ENCODE measurements at regions not wholly inside any gene's neighbourhood (a gene's known extent, or its start where the extent isn't known, plus 50 kb on each side); places are given as distances from the start of the nearest gene placed in this dataset.

DNA sequence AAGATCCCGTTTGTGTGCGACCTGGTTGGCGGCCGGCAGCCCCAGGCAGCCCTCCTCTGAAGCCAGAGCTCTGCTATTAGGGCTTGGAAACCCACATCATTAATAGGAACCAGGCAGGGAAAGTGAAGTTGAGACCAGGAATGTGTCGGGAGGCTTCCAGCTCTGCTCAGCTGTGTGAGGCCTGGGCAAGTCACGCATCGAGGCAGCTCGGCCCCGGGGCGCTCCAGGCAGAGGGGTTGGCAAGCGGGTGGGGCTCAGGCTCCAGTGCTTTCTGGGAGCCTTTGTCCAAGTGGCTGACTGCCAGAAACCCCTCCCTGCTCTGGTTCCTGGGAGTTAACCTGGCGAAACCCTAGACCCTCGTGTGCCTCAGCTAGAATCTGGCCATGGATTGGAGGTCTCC lies 1151.7 kb downstream of the VRK1 start:
- no peaks in the 10 kb centered on the region for H3K9me3 ChIP-seq (ENCODE audit: low read depth, low read length)
- H3K4me1 ChIP-seq (ENCODE audit: insufficient read depth, low read length) = no peaks in the 10 kb centered on the region
- H3K4me3 ChIP-seq (ENCODE audit: low read length) = no peak overlapping the region
- no peaks in the 10 kb centered on the region for H3K27me3 ChIP-seq (ENCODE audit: insufficient read depth, low read length)

DNA sequence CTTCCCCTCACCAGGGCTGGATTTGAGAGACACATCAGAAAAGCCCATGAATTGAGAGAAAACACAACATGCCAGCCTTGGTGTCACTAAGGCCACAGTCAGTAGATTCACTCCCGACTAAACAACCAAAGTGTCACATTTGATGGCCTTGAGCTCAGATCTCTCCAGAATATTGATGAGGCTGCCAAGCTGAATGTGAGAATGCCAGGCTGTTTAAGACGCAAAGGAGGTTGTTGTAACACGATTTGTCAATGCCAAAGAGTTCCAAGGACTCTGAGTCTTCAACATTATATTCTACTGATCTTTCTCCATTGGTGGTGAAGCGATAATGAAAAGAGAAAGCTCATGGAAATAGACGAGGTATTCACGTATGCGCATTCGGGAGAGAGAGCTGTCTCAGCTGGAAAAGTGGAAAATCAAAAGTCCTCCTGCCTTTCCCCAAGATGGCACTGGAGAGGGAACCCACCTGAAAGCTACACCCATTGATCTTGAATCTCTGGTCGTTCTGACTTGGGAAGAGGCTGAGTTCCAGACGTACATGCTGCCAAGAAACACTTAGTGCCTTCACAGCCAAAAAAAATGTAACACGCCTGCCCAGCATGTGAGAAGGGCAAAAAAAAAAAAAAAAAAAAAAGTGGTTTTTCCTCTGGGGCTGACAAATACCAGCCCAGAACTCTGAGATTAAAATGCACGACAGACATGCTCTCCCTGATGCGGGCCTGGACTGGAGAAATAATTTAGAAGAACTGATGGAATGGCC lies 1159.6 kb downstream of the VRK1 start:
- Histone ChIP-seq H3K27me3 (ENCODE audit: insufficient read depth, low read length) (no peaks in the 10 kb centered on the region), H3K9me3 (ENCODE audit: low read depth, low read length) (no peaks in the 10 kb centered on the region), H3K4me1 (ENCODE audit: insufficient read depth, low read length) (no peaks in the 10 kb centered on the region), H3K4me3 (ENCODE audit: low read length) (no peak overlapping the region)

DNA sequence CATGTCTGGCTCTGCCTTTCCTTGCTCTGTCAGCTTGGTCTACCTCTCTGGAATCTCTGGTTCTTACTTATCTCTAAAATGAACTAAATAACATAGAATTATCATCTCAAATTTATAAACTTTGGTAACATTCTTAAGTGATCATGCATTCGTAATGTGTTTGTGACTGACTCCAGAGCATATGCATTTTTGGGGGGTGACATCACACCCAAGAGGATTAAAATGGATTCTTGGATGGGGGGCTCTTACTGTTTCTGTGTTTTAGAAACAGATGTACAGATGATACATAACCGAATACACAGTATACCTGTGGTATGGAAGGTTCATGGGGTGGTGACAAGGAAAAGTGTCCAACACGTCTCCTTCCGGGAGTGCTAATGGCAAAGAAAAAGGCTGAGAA lies 1162.1 kb downstream of the VRK1 start:
- H3K4me3 ChIP-seq (ENCODE audit: low read length) = no peak overlapping the region
- H3K27me3 ChIP-seq (ENCODE audit: insufficient read depth, low read length) = no peaks in the 10 kb centered on the region
- no peaks in the 10 kb centered on the region for H3K9me3 ChIP-seq (ENCODE audit: low read depth, low read length)
- no peaks in the 10 kb centered on the region for H3K4me1 ChIP-seq (ENCODE audit: insufficient read depth, low read length)

DNA sequence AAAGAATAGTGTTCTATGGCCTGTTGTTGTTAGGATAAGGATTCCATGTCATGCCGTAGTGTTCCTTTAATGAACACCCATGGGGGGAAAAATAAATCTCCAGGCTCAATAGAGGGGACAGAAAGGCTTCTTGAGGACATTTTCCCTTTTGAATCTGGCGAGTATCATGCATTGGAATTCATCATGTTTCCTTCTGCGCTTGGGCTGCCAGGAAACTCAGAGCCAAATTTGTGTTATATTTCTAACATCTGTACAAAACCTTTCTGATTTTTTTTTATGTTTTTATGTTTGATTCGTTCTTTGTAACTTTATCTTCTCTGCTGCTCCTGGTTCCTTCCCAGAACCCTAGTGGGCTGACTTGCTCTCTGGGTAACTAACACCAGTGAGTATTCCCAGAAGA lies 1163.3 kb downstream of the VRK1 start:
- H3K4me3 ChIP-seq (ENCODE audit: low read length) = no peak overlapping the region
- H3K9me3 ChIP-seq (ENCODE audit: low read depth, low read length) = no peaks in the 10 kb centered on the region
- no peaks in the 10 kb centered on the region for H3K4me1 ChIP-seq (ENCODE audit: insufficient read depth, low read length)
- H3K27me3 ChIP-seq (ENCODE audit: insufficient read depth, low read length) = no peaks in the 10 kb centered on the region

DNA sequence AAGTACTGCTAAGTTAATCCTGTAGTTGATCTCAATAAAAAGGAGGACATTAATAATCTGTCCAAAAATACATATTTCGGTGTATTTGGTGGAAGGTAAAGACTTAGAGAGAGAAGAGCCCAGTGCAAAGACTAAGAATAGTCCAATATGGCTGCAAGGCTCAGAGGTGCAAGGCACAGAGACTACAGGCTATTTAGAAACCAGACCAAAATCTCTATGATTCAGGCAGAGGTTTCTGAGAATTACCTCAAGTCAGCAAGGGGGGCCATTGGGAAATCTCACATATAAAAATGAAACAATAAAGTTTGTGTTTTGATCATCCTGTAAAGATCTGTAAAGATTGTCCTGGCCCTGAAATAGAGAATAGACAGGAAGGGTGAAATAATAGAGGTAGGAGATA lies 1173.0 kb downstream of the VRK1 start:
- Histone ChIP-seq H3K4me3 (ENCODE audit: low read length) (no peak overlapping the region), H3K4me1 (ENCODE audit: insufficient read depth, low read length) (peaks cover 6% of the 10 kb centered on the region), H3K27me3 (ENCODE audit: insufficient read depth, low read length) (no peaks in the 10 kb centered on the region), H3K9me3 (ENCODE audit: low read depth, low read length) (no peaks in the 10 kb centered on the region)

DNA sequence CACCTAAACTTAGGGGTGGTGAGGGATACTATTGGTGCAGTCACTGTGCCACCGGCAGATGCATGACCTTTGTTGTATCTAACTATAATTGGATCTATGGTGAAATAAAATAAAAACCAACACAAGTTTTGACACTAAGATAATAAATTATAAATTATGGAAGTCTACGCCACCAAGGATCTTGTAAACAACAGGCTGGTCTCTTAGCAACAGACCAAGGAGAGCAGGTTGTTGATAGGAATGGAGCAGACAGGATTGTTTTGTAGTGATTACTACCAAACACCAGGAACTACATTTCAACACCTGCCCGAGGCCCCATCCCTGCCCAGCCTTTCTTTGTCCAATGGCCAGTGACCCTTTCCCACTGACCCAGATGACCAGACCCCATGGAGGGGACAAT lies 1178.0 kb downstream of the VRK1 start:
- Histone ChIP-seq H3K4me1 (ENCODE audit: insufficient read depth, low read length) (peaks cover 17% of the 10 kb centered on the region), H3K27me3 (ENCODE audit: insufficient read depth, low read length) (no peaks in the 10 kb centered on the region), H3K4me3 (ENCODE audit: low read length) (peak overlapping the region; percentile 41), H3K9me3 (ENCODE audit: low read depth, low read length) (no peaks in the 10 kb centered on the region)

DNA sequence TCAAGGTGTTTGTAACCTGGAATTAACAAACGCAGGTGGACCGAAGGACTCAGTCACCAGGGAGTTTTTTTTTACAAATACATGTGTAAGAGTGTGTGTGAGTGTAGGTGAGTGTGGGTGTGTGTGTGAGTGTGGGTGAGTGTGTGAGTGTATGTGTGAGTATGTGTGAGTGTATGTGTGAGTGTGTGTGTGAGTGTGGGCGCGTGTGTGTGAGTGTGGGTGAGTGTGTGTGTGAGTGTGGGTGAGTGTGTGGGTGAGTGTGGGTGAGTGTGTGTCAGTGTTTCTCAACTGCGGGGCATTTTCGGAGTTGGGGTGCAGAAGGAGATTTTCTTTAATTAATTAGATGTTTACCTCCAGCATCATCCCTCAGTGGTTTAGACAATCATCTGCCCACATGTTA lies 1178.8 kb downstream of the VRK1 start:
- no peaks in the 10 kb centered on the region for H3K9me3 ChIP-seq (ENCODE audit: low read depth, low read length)
- H3K4me1 ChIP-seq (ENCODE audit: insufficient read depth, low read length) = peaks cover 17% of the 10 kb centered on the region
- H3K4me3 ChIP-seq (ENCODE audit: low read length) = peak overlapping the region; percentile 41
- H3K27me3 ChIP-seq (ENCODE audit: insufficient read depth, low read length) = no peaks in the 10 kb centered on the region

DNA sequence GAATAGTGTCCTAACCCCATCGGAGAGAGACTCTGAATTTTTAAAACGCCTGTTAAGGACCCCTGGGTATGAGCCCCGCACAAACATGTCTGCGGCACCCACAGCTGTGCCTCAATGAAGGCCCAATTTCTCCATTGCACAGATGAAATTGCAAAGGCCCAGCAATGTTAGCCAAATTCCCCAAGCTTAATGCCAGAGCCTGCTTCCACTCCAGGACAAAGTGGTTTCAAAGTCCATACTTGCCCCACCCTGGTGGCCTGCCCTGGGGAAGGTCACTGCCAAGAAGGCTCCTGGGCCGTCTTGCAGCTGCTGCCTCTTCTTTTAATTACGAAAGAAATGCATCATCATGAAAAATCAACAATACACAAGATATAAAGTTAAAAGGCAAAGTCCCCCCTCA lies 1179.7 kb downstream of the VRK1 start:
- peaks cover 17% of the 10 kb centered on the region for H3K4me1 ChIP-seq (ENCODE audit: insufficient read depth, low read length)
- H3K27me3 ChIP-seq (ENCODE audit: insufficient read depth, low read length) = no peaks in the 10 kb centered on the region
- no peaks in the 10 kb centered on the region for H3K9me3 ChIP-seq (ENCODE audit: low read depth, low read length)
- H3K4me3 ChIP-seq (ENCODE audit: low read length) = peak overlapping the region; percentile 41

DNA sequence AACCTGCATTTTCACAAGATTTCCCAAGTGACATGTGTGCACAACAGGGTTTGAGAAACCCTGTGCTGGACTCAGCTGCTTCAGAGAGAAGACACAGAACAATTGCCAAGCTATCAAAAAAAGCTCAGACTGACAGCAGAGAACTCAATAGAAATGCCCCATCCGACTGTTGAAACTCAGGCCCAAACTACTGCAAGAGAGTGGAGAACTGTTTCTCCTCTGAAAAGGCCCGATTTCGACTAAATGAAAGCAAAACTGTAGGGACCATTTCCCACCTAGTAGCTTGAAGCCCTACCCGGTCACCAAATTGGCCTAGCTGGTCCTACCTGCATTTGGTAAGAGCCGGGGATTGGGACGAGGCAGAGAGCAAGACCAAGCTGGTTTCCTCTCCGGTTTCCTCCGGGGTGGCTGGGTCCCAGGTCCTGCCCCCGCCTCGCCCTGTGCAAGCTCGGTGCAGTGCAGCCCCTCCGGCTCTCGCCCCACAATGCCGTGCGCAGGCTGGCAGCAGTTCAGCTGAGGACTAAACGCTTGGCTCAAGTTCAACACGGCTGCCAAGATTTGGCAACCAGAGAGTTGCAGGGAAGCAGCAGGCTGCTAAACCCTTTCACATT lies 1180.6 kb downstream of the VRK1 start:
- Histone ChIP-seq H3K9me3 (ENCODE audit: low read depth, low read length) (no peaks in the 10 kb centered on the region), H3K27me3 (ENCODE audit: insufficient read depth, low read length) (no peaks in the 10 kb centered on the region), H3K4me1 (ENCODE audit: insufficient read depth, low read length) (peaks cover 17% of the 10 kb centered on the region), H3K4me3 (ENCODE audit: low read length) (peak overlapping the region; percentile 41)

DNA sequence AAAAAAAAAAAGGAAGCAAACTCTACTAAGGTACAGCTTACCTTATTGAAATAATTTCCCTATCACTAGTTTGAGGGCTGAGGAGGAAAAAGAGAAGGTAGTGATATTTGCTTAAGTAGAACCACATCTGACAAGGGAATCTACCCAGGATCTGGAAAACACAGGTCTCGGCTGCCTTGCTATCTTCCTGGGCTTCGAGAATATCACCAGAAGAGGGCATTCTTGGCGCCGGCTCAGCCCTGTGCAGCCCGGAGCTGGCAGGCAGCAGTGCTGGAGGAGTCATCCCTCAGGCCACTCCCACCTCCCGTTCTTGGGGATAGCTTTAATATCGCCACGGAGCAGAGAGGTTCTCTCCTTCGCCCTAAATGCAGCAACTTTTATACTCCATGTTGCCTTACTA lies 1181.2 kb downstream of the VRK1 start:
- H3K4me3 ChIP-seq (ENCODE audit: low read length) = no peak overlapping the region
- H3K4me1 ChIP-seq (ENCODE audit: insufficient read depth, low read length) = peaks cover 17% of the 10 kb centered on the region

DNA sequence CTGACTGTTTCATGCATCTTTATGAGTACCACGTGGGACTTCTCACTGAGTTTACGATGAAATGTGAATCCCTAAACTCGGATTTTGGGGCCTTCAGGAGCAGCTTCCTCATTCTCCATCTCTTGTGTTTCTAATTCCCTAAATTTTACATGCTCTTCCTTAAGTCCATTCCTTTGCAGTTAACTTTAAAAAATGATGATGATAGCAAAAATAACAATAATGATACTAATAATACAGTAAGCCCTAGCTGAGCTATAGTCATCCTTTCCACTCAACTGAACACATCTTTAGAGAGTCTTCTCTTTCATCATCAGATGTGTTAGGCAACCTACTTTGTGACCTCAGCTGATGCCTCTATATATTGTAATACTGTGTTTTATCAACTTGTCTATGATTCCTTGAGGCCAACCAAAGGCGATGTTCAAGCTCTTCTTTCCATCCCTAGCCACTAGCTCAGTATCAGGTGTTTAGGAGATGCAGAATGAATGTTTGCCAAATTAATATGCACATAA lies 1196.4 kb downstream of the VRK1 start:
- Histone ChIP-seq H3K27me3 (ENCODE audit: insufficient read depth, low read length) (no peaks in the 10 kb centered on the region), H3K4me1 (ENCODE audit: insufficient read depth, low read length) (peaks cover 26% of the 10 kb centered on the region), H3K4me3 (ENCODE audit: low read length) (no peak overlapping the region), H3K9me3 (ENCODE audit: low read depth, low read length) (no peaks in the 10 kb centered on the region)

More for the DNA sequence above, 1181.2 kb downstream of the VRK1 start:
- H3K9me3 ChIP-seq (ENCODE audit: low read depth, low read length) = no peaks in the 10 kb centered on the region
- no peaks in the 10 kb centered on the region for H3K27me3 ChIP-seq (ENCODE audit: insufficient read depth, low read length)

DNA sequence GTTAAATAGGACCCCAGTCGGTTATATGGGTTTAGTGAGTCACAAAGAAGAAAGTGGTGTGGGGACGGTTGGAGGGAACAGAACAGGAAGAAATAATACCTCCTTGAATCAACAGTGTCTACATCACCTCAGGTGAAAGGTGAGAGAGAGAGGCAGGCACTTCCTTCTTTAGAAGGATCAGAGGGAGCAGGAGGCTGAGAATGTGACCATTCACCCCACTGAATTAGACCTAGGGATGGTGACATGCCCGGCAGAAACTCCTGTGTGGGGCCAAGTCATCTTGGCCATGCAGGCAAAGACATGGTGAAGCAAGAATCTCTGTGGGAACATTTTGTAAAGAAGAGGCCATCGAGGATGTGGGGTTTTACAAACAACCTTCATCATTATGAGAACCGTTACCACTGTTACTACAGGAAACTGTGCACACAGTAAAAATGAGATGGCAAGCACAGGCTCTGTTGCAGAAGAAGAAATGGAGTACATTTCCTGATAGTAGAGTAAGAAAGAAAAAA lies 1196.9 kb downstream of the VRK1 start:
- H3K4me1 ChIP-seq (ENCODE audit: insufficient read depth, low read length) = peaks cover 26% of the 10 kb centered on the region
- no peaks in the 10 kb centered on the region for H3K9me3 ChIP-seq (ENCODE audit: low read depth, low read length)
- H3K27me3 ChIP-seq (ENCODE audit: insufficient read depth, low read length) = no peaks in the 10 kb centered on the region
- no peak overlapping the region for H3K4me3 ChIP-seq (ENCODE audit: low read length)

DNA sequence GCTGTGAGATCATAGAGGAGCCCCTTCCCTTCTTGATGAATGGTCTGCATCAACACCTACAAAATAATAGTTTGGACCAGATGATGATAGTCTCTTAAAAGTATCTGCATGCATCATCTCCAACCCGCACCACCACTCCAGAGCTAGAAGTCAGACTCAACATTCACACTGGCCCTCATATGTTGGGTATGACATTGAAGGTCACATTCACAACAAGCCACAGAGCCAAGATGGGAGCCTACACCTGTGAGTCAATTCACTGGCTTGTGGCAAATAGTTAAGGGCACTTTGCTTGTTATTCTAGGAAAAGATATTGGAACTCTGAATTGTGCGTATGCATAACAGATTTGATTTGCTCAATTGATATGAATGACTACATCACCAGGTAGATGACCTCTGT lies 1197.9 kb downstream of the VRK1 start:
- H3K4me1 ChIP-seq (ENCODE audit: insufficient read depth, low read length) = peaks cover 26% of the 10 kb centered on the region
- H3K4me3 ChIP-seq (ENCODE audit: low read length) = no peak overlapping the region
- no peaks in the 10 kb centered on the region for H3K27me3 ChIP-seq (ENCODE audit: insufficient read depth, low read length)
- H3K9me3 ChIP-seq (ENCODE audit: low read depth, low read length) = no peaks in the 10 kb centered on the region

DNA sequence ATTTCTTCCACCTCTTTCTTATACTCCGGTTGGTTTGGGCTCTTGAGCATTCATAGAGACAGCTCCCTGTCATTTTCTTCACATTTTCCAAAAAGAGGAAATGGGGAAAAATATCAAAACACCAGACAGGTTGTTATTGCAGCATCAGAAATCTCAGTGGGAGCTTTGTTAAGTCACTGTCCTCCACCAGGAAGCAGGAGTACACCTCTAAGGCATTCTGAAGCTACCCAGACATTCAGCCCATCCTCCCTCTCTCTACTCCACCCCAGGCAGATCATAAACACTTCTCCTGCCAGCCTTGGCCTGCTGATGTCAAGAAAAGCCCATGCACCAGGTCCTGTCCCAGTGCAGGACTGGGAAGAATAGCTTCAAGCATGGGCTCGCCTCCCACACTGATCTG lies 1198.3 kb downstream of the VRK1 start:
- H3K4me1 ChIP-seq (ENCODE audit: insufficient read depth, low read length) = peaks cover 26% of the 10 kb centered on the region
- H3K27me3 ChIP-seq (ENCODE audit: insufficient read depth, low read length) = no peaks in the 10 kb centered on the region
- H3K4me3 ChIP-seq (ENCODE audit: low read length) = no peak overlapping the region
- no peaks in the 10 kb centered on the region for H3K9me3 ChIP-seq (ENCODE audit: low read depth, low read length)

DNA sequence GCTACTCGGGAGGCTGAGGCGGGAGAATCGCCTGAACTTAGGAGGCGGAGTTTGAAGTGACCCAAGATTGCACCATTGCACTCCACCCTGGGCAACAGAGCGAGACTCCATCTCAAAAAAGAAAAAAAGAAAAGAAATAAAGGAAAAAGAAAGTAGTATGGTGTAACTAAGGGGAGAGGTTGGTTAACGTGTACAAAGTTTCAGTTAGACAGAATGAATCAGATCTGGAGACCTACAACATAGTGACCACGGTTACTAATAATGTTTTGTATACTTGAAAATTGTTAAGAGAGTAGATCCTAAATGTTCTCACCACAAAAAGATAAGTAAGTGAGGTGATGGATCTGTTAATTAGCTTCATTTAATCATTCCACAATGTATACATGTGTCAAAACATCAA lies 1208.8 kb downstream of the VRK1 start:
- H3K9me3 ChIP-seq (ENCODE audit: low read depth, low read length) = no peaks in the 10 kb centered on the region
- no peak overlapping the region for H3K4me3 ChIP-seq (ENCODE audit: low read length)
- H3K27me3 ChIP-seq (ENCODE audit: insufficient read depth, low read length) = no peaks in the 10 kb centered on the region
- no peaks in the 10 kb centered on the region for H3K4me1 ChIP-seq (ENCODE audit: insufficient read depth, low read length)
